HCT116 (cell line): ENCODE measurements at regions not wholly inside any gene's neighbourhood (a gene's known extent, or its start where the extent isn't known, plus 50 kb on each side); places are given as distances from the start of the nearest gene placed in this dataset.

Experiments used
- CEBPB ChIP-seq: IDR thresholded peaks from 2 replicates; pipeline ENCODE4 v1.6.1; 2012; ENCODE audit warnings: low read depth
- CTCF ChIP-seq, 3 experiments: fragments of 200-600 bp in 1 of 3; sonication (generic) in 1 of 3; IDR thresholded peaks in 2 of 3; conservative IDR thresholded peaks in 1 of 3; 2 replicates each; pipeline ENCODE4 v1.5.1; 2012 to 2017; ENCODE audit warnings: low read depth in 2 of 3, low read length in 2 of 3, antibody characterized with exemption in 1 of 3, borderline replicate concordance in 1 of 3, control low read depth in 1 of 3, mild to moderate bottlenecking in 1 of 3, mixed read lengths in 1 of 3, mixed run types in 1 of 3, moderate library complexity in 1 of 3; ENCODE audit not compliant: insufficient read depth in 1 of 3
- EZH2 ChIP-seq: fragments of 200-600 bp; sonication (generic); IDR thresholded peaks from 2 replicates; pipeline ENCODE4 v1.6.1; 2017; ENCODE audit warnings: antibody characterized with exemption, mixed run types
- EZH2phosphoT487 ChIP-seq: fragments of 200-600 bp; IDR thresholded peaks from 2 replicates; pipeline ENCODE4 v1.6.1; 2018; ENCODE audit warnings: antibody characterized with exemption, borderline replicate concordance
- FOSL1 ChIP-seq: IDR thresholded peaks from 2 replicates; pipeline ENCODE4 v1.6.1; 2012; ENCODE audit warnings: low read depth
- JUND ChIP-seq: IDR thresholded peaks from 2 replicates; pipeline ENCODE4 v1.6.1; 2012
- MAX ChIP-seq: IDR thresholded peaks from 2 replicates; pipeline ENCODE4 v1.6.1; 2012
- POLR2A ChIP-seq: IDR thresholded peaks from 2 replicates; pipeline ENCODE4 v1.7.0; 2011; ENCODE audit warnings: borderline replicate concordance; ENCODE audit not compliant: insufficient read depth, insufficient read length; ENCODE audit errors: extremely low read depth
- POLR2AphosphoS5 ChIP-seq: IDR thresholded peaks from 2 replicates; pipeline ENCODE4 v1.6.1; 2011; ENCODE audit warnings: mild to moderate bottlenecking, low read depth, low read length, moderate library complexity
- RAD21 ChIP-seq: IDR thresholded peaks from 2 replicates; pipeline ENCODE4 v1.6.1; 2012; ENCODE audit warnings: low read depth, mild to moderate bottlenecking
- SP1 ChIP-seq: IDR thresholded peaks from 2 replicates; pipeline ENCODE4 v1.6.1; 2012; ENCODE audit warnings: low read depth
- YY1 ChIP-seq: IDR thresholded peaks from 2 replicates; pipeline ENCODE4 v1.6.1; 2011; ENCODE audit warnings: low read length, low read depth, moderate library complexity, mild to moderate bottlenecking; ENCODE audit not compliant: insufficient replicate concordance; ENCODE audit errors: extremely low read depth
- ZBTB33 ChIP-seq: IDR thresholded peaks from 2 replicates; pipeline ENCODE4 v1.6.1; 2011; ENCODE audit warnings: mild to moderate bottlenecking, low read length, moderate library complexity; ENCODE audit not compliant: insufficient replicate concordance; ENCODE audit errors: extremely low read depth

GRCh38 chr5:57857696-57858095 is 375.1 kb upstream of the ACTBL2 start:
- TF ChIP-seq FOSL1 (no peak), POLR2A (no peak), CTCF (IDR thresholded peaks at IDR 0.05 in 2 of 3, conservative IDR thresholded peaks at IDR 0.05 in 1 of 3; ENCODE audit: borderline replicate concordance in 1 of 3, insufficient read depth in 1 of 3, low read depth in 2 of 3, low read length in 2 of 3) (no peak), EZH2phosphoT487 (no peak), MAX (no peak), JUND (no peak), POLR2AphosphoS5 (no peak), ZBTB33 (no peak), SP1 (no peak), RAD21 (no peak), CEBPB (no peak), EZH2 (no peak), YY1 (no peak)
